Muscle of arm (tissue), 1 donor: ENCODE measurements at regions not wholly inside any gene's neighbourhood (a gene's known extent, or its start where the extent isn't known, plus 50 kb on each side); places are given as distances from the start of the nearest gene placed in this dataset.

Source experiments
- DNase-seq: peaks from one replicate; pipeline ENCODE4 v3.0.0-alpha.2; 2013

DNA sequence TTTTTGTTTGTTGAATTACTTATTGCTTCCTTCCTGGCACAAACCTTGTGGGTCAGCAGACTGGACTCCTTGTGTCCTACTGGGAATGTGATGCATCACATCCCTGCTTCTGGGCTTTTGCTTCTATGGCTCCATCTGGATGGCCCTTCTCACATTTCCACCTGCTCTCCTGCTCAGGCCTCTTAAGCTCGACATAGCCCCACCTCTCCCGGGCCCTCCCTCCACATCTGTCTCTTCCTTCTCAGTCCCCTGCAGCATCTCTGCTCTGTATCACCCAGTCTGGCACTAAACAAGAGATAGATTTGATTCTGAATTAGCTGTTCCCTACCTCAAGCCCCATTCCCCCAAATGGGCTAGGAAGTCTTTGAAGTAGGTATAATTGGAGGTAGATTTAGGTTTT is 356.8 kb downstream of the DHX35 start:
- DNase-seq: no peak

DNA sequence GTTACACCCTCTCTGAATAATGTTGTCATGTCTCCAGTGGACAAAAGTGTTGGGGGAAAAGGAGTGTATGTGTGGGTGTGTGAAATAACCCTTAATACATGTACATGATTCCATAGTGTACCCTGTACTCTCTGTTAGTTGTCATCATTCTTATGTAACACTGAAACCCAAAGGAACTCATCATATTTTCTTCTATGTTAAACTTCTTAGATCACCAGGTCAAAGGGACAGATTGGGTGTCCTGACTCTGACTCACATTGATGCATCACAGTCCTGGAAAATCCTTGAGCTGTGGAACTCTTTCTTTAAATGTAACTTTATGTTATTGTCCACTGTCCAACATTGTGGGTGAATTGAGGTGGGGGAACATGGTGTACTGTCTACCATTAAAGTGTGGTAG is 350.5 kb downstream of the DHX35 start:
- DNase-seq: no peak

DNA sequence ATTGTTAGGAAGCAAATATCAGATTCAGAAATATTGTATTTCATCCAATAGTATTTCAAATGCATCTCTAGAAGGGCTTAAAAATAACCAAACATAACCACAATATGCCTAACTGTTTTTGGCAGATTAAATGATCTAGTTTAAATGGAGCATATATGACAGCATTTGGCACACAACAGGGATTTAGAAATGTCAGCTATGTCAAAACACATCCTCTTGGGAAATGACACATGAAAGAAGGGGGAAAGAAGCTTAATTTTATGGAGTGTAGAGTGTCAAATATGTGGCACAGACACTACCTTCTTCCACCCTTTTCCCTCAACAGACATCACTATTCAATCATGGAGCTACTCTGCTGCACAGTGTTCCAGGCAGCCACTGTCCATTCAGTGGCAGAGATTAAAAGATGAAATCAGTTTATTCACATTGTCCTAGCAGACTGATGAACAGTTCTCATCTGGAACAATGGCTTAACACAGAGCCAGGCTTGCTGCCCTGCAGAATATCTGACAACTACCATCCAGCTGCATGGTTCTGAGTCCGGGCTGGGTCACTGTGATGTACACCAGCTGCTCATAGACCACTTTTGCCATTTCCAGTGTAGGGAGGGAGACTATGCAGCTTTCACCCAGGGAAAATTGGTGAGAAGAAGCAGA is 349.8 kb downstream of the DHX35 start:
- DNase-seq: no peak

DNA sequence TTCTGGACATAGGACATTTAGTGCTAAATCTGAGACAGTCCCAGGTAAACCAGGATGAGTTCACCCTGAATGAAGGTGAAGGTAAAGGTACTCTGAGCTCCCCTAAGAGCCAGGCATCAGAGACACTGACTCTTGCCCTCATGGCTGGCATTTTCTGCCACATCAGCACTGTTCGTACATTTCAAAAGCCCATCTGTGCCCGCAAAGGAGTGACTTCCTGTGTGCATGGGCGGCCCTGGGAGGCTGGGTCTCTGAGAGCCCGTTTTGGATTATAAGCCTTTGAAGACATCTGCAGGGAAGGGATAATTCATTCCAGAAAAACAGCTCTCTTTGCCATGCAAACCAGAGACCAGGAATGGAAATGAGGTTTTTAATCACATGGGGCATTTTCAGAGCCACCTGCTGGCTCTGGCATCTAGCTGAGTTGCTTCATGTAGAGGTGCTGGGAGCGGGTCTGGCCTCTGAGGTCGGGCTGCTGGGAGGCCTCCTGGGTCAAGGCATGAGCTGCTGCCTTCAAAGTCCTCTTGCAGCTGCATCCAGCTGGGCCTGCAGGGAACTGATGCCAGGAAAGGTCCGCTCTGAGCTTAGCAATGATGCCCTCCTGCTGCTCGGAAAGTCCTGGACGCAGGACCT is 348.3 kb downstream of the DHX35 start:
- no peak for DNase-seq

DNA sequence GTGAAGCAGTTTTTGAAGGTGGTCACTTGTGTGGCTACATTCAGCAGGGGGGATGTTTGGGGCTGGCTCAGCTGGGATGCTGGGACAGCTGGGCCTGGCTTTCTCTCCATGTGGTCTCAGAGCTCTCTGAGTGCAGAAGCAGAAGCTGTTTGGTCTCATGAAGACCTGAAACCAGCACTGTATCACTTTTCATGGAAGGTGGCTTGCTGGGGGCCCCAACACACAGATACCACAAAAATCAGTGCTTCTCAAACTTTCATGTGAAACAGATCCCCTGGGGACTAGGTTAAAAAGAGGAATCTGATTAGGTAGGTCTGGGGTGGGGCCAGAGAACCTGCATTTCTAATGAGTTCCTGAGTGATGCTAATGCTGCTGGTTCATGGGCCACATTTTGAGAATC is 347.3 kb downstream of the DHX35 start:
- DNase-seq: no peak

DNA sequence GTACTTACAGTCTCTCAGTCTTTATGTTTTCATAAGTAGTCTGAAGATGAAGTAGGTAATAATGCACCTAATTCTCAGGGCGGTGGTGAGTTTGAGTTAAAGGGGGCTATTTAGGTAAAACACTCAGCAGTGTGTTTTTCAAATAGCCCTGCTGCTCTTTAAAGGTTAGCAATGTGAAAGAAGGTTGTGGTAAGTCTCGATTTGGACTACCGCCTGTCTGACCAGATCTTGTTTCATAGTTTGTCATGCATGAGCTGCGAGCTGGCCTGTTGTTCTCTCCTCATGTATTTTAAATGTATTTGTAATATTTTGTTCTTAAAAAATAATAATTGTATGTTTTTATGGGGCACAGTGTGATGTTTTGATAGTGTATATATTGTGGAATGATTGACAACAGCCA is 340.2 kb downstream of the DHX35 start:
- DNase-seq: no peak

DNA sequence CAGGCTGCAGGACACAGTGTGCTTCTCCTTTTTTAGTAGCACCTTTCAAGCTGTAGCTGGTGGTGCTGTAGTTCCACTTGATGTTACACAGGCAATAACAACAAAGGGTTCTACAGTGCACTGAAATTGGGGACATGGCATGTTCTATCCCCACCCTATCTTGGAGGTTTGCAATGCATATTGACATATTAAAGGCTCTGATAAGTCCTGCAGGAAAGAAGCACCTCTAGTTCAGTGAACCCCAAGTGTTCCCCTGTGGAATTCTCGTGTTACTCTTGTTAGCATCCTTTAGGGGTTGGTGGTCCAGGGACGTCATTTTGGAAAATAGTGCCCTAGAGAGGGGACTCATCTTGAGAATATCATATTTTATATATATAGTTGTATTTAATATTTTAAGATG is 337.6 kb downstream of the DHX35 start:
- DNase-seq: no peak

DNA sequence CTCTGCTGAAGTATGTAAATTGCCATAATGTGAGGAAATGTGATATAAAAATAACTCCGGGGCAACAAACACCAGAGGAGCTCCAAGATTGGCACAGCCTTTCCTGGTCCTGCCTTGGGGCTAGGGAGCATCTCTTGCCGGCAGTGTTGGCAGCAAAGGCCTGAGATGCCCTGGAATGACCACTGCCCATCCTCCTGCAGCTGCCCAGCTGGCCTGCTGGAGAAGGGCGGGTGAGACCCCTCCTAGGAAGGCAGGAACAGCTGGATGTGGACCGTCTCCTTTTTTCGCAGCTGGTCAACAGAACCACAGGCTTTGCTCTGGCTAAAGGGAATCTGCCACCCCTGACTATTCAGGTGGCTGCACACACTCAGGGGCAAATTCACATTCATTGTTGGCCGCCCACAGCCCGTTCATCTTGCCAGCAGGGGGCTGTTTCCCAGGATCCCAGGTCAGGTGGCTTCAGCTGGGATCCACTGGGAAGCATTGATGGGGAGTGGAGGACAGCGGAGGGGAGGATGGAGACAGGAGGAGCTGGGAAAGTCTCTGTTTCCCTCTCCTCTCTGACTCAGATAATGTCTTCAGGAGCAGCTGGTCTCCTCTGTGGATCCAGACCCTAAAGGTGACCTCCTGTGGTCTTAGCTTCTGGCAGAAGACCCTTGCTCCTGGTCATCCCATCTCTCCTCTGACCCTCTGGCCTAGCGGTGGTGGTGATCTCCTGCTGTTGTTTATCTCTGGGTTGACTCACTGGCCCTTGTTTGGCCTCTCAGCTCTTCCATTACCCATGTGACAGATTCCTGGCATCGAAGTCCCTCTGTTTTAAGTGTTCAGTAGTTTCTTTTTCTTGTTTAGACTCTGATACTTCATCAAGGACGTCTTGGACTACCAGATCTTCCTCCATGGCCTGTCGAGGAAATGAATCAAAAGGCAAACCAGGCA is 336.7 kb downstream of the DHX35 start:
- no peak for DNase-seq

DNA sequence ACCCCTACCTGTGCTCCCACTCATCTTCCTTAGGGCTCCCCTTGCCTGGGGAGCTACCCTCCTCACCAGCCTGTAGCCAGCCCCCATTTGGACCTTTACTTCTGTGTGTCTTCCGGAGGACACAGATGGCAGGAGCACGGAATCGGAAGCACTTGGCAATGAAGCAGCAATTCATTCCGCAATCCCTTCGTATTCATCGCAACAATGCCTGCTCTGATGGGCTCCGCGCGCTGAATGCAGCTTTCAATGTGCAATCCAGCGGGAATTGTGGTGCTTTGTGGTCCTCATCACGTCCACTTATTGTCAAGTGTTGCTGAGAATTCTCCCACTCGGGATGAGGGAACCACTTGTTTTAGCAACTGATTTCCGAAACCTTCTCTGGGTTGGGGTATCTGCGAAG is 336.0 kb downstream of the DHX35 start:
- no peak for DNase-seq

DNA sequence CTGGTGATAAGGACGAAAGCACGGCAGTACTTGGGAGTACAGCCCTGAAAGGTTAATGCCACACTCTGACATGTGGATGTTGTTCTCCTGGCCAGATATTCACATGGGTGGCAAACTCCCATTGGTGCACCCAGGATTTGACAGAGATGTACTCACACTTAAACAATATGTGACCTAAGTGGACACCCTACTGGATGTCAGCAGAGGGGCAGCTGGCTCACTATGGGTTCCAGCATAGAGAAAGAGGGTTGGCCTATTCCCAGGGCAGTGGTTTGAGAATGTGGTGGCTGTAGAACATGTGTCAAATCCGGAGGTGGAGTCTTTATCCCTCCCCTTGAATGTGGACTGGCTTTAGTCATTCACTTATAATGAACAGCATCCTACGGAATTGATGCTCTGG is 333.2 kb downstream of the DHX35 start:
- DNase-seq: no peak

DNA sequence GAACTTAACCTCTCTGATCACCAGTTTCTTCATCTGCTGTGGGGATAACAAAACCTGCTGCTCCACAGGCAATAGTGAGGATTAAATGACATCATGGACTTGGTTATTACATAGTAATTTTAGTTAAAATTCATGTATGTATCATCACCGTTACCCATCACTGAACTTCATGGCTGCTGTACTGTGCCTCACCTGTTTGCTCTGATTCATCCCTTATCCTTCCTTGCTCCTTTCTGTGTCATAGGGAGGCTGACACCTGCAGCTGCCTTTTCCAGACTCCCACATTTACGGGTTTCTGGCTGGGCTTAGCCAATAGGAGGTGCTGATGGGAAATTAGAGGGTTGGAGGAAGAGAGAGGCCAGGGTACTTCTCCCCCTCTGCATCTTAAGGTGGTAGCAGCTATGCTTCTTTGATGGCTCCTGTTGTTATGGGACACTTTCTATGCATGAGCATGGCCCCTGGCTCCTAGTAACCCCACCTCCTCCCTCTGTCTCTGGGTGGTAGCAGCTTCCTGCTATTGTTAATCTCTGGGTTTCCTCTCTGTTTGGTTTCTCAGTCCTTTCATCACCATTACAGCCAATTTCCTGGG is 332.1 kb downstream of the DHX35 start:
- no peak for DNase-seq

DNA sequence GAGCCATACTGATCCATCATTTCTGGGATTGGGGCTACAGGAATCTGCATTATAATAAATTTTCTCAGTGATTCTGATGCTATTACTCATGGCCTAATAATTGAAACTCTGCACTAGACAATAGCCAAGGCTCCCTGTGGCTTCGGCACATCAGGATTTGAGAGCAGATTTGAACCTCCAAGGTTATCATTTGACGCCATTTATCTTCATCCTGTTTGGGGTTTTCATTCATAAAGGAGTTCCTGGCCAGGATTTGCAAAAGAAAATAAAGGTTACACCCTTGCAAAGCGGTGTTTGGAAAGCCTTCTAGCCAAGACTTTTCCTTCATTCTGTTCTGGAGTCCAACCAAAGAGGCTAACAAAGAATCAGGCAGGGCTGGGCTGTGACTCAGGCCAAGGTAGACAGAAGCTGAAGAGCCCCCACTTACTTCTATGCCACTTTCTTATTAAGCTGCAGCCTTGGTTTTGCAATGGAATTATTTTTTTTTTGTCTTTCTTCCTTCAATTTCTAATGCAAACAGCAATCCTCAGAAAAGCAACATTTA is 330.1 kb downstream of the DHX35 start:
- DNase-seq: no peak

DNA sequence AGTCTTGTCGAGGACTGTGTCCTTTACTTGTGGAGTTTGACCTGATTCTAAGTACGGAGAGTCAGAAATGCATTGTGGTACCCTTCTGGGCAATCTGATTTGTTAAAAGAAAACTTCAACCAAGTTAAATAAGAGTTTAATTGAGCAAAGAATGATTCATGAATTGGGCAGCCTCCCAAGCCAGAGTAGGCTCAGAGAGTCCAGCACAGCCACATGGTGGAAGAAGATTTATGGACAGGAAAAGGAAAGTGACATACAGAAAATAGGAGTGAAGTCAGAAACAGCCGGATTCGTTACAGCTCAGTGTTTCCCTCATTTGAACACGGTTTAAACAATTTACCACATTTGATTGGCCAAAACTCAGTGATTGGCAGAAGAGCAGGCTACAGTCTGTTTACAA is 329.2 kb downstream of the DHX35 start:
- DNase-seq: no peak

DNA sequence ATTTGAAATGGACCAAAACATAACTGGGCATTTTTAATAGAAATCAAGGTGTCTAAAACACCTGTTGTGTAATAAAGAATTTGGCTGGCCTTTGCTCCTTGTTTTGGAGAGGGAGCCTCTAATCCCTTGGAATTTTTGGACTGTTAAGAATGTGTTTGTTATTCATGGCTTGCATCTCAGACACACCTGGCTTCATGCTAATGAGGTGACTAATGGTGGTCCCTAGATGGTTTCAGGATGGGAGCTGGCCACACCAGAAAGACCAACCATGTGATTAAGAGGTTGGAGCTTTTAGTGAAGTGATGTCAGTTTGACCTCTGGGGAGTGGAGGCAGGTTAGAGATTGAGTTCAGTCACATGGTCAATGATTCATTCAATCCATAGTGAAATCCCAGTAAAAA is 328.4 kb downstream of the DHX35 start:
- DNase-seq: no peak

DNA sequence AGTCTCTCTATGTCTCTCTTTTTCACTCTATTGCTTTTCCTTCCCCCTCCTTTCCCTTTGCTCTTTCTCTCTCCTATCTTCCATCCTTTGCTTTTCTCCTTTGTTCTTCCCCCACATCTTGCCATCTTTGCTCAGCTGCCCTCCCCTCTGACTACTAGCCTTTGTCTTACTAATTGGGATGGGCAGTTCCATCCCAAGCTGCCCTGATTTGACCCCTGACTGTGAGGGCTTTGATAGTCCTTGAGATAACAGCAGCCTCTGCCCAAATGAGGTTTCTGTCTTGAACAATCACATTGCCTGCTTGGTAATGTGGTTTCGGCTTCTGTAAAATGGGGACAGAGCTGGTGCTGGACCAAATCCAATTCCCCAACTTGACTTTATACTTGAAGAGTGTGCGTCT is 327.7 kb downstream of the DHX35 start:
- DNase-seq: no peak

DNA sequence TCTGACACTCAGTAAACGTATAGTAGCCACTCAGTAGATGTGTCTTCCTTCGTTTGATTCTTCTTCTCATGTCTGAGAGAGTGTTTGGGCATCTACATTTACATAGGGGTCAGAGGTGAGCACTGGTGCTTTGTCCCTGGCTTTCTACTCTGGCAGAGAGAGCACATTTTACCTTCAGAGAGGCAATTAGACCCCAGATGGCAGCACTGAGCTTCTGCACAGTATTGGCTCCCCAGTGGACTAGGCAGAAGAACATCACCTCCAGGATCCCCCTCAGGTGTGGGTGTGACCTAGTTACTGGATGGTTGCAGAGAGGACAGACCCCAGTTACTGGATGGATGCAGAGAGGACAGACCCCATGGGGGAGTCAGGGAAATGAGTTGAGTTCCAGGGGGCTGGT is 327.2 kb downstream of the DHX35 start:
- DNase-seq: no peak

DNA sequence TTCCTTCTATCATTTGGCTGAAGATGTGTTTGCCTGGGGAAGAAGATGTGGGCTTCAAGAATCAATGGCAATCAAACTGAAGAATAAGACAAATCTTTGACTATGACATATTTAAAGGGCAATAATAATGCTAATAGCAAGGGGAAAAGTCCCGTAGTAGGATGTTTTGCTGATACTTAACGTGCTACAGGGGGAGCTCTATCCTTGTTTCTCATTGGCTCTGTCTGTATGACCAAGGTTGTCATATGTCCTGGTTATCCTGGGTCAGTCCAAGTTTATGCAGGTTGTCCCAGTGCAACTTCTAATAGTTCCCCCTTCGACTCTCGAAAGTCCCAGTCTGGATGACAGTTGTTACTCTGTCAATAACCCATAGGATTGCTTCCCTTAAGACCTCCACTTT is 321.3 kb downstream of the DHX35 start:
- DNase-seq: no peak

DNA sequence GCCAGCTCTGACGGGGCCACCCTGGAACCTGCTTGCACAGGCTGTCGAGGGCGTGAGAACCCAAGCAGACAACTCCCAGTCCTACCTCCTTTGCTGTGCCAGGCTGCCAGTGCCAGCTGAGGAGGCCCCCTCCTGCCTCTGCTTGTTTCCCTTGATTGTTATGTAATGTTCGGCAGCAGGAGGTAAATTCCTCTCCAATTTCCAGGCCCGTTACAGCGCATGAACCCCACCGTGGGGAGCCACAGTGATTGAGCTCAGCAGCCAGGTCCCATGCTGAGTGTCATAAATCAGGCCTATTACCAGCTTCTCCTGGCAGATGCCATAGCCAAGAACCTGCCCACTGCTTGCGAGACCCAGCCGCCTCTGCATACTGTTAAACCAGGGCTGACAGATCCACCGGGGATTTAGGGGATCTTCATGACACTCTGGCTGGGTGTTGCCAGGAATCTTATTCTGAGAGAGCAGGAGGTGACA is 320.5 kb downstream of the DHX35 start:
- DNase-seq: no peak

DNA sequence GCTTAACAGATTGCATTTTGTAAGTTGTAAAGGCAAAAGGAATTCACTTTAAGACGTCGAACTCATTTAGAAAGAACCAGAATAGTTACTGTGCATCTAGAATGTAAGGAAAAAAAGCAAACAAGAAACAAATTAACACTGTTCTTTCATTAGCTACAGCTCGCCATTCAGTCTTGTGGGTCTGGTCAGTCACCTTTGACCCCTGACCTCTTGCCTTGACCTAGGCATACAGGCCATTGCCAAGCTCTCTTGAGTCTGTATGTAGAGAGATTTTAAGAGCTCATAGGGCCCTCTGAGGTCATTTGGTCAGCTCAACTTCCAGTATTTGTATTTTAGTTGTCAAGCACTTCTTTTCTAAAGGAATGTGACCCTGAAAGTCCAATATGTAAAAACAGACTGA is 318.7 kb downstream of the DHX35 start:
- DNase-seq: no peak

DNA sequence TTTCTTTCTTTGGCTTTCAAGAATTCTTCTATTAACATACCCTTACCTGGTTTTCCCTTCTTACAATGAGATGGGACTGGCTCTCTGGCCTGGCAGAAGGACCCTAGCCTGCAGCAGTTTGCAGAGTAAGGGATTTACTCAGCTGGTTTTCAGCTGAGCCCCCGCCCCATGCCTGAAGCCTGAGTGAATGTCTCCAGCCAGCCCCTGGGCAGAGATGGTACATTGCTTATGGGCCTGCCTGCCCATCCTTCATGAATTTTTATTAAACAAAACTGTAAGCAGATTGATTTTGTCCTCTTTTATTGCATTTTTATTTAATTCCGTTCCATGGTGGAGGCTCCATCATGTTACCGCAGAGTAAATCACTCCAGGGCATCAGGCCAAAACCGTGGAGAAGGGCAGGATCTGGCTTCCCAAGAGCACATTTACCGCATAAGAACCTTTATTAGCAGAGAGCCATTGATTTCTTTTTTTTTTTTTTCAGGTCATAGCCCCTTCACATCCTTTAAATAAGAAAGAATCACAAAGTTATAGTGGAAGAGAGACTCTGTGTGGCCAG is 316.2 kb downstream of the DHX35 start:
- DNase-seq: no peak

DNA sequence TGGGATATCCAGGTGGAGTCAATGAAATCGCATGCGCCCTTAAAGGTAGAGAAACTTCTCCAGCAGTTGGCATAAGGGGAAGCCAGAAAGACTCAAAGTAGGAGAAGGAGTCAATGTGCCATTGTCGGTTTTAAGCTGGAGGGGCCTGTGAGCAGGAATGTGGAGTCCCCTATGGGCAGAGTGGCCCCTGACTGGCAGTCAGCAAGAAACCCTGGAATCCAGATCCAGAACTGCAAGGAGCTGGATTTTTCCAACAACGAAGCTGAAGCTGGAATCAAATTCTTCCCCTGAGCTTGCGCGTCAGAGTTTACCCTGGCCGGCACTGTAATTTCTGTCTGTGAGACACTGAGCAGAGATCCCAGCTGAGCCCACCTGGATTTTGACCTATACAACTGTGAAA is 315.0 kb downstream of the DHX35 start:
- no peak for DNase-seq
